Mesothelial cell of epicardium (in vitro differentiated cells): ENCODE measurements at regions not wholly inside any gene's neighbourhood (a gene's known extent, or its start where the extent isn't known, plus 50 kb on each side); places are given as distances from the start of the nearest gene placed in this dataset.
A peak's percentile ranks its signal among the peaks of the same experiment; 100 is the strongest.

ENCODE experiments used
- DNase-seq, 2 experiments: peaks; one replicate each; pipeline ENCODE4 v3.0.0; 2021; ENCODE audit warnings: low spot score in 2 of 2; ENCODE audit not compliant: unreplicated experiment in 2 of 2
- H3K27ac Mint-ChIP-seq: 2 replicates; pipeline ENCODE4 v1.8.0; 2021; ENCODE audit warnings: mixed read lengths
- H3K27me3 Mint-ChIP-seq: 2 replicates; pipeline ENCODE4 v1.8.0; 2021; ENCODE audit warnings: low read depth, mixed read lengths
- H3K36me3 Mint-ChIP-seq: 2 replicates; pipeline ENCODE4 v1.8.0; 2021; ENCODE audit warnings: mixed read lengths
- H3K4me1 Mint-ChIP-seq: 2 replicates; pipeline ENCODE4 v1.8.0; 2021; ENCODE audit warnings: mixed read lengths
- H3K4me3 Mint-ChIP-seq: 2 replicates; pipeline ENCODE4 v1.8.0; 2021; ENCODE audit warnings: mild to moderate bottlenecking, moderate library complexity, mixed read lengths
- H3K9me3 Mint-ChIP-seq: 2 replicates; pipeline ENCODE4 v1.8.0; 2021; ENCODE audit warnings: mixed read lengths
- CTCF ChIP-seq: fragments of 200-600 bp; sonication (generic); IDR thresholded peaks from one replicate; pipeline ENCODE4 v1.5.0; 2021; ENCODE audit warnings: antibody characterized with exemption; ENCODE audit not compliant: unreplicated experiment

GRCh38 chr18:39991696-39992265, 1963.3 kb upstream of the PIK3C3 start:
- Mint-ChIP-seq H3K4me1 (no peaks in the 10 kb centered on the region), H3K4me3 (no peak overlapping the region), H3K27ac (no peak overlapping the region), H3K36me3 (no peaks in the 10 kb centered on the region), H3K27me3 (no peaks in the 10 kb centered on the region), H3K9me3 (peaks cover 11% of the 10 kb centered on the region)
- no peak for TF ChIP-seq CTCF
- DNase-seq: no peak

GRCh38 chr18:39990540-39990939, 1964.5 kb upstream of the PIK3C3 start:
- Mint-ChIP-seq H3K4me3 (no peak overlapping the region), H3K9me3 (peaks cover 7% of the 10 kb centered on the region), H3K27ac (no peak overlapping the region)

GRCh38 chr18:39976771-39977170, 1978.3 kb upstream of the PIK3C3 start:
- Mint-ChIP-seq H3K9me3 (no peaks in the 10 kb centered on the region), H3K4me3 (no peak overlapping the region), H3K27me3 (no peaks in the 10 kb centered on the region), H3K4me1 (peaks cover 10% of the 10 kb centered on the region), H3K36me3 (no peaks in the 10 kb centered on the region), H3K27ac (no peak overlapping the region)
- TF ChIP-seq CTCF: no peak
- DNase-seq: no peak

More at GRCh38 chr18:39990540-39990939, 1964.5 kb upstream of the PIK3C3 start:
- Mint-ChIP-seq H3K4me1 (no peaks in the 10 kb centered on the region), H3K27me3 (no peaks in the 10 kb centered on the region), H3K36me3 (no peaks in the 10 kb centered on the region)
- no peak for TF ChIP-seq CTCF
- DNase-seq: no peak

- H3K36me3 Mint-ChIP-seq: no peaks in the 10 kb centered on the region
Measured at GRCh38 chr18:39972521-39972920, 1982.5 kb upstream of the PIK3C3 start.

GRCh38 chr18:39969803-39970494, 1985.1 kb upstream of the PIK3C3 start:
- Mint-ChIP-seq H3K4me1 (peaks cover 13% of the 10 kb centered on the region), H3K9me3 (peaks cover 3% of the 10 kb centered on the region), H3K27me3 (no peaks in the 10 kb centered on the region), H3K36me3 (no peaks in the 10 kb centered on the region), H3K27ac (peak overlapping the region; percentile 27), H3K4me3 (no peak overlapping the region)
- no peak for DNase-seq
- no peak for TF ChIP-seq CTCF

More at GRCh38 chr18:39972521-39972920, 1982.5 kb upstream of the PIK3C3 start:
- H3K4me3 Mint-ChIP-seq: no peak overlapping the region
- no peaks in the 10 kb centered on the region for H3K27me3 Mint-ChIP-seq
- no peak for DNase-seq
- peaks cover 13% of the 10 kb centered on the region for H3K4me1 Mint-ChIP-seq
- TF ChIP-seq CTCF: no peak
- H3K27ac Mint-ChIP-seq: no peak overlapping the region
- H3K9me3 Mint-ChIP-seq: peaks cover 3% of the 10 kb centered on the region
